Epidermal melanocyte (primary cell): ENCODE measurements at regions not wholly inside any gene's neighbourhood (a gene's known extent, or its start where the extent isn't known, plus 50 kb on each side); places are given as distances from the start of the nearest gene placed in this dataset.

Experiments
- DNase-seq: peaks from one replicate; pipeline ENCODE4 v3.0.0; 2011; ENCODE audit warnings: low spot score; ENCODE audit not compliant: insufficient read length

DNA sequence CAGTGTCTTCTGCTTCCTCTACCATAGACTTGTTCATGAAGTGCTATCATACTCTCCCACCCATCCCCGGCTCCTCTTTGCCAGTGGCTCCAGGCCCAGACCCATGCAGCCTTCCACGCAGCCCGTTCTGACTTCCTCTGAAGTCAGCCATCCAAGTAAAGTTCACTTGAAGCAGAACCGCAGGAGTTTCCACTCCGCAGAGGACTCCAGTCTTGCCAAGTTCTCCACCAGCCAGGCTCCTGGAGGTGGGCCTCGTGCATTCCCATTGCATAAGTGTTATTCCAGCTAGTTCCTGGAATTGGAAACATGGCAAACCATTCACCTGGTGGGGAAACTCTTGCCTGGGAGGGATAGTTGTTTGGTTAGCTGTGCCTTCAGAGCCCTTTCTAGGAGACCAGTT, 185.1 kb downstream of the PLPP3 start:
- DNase-seq, result no peak

DNA sequence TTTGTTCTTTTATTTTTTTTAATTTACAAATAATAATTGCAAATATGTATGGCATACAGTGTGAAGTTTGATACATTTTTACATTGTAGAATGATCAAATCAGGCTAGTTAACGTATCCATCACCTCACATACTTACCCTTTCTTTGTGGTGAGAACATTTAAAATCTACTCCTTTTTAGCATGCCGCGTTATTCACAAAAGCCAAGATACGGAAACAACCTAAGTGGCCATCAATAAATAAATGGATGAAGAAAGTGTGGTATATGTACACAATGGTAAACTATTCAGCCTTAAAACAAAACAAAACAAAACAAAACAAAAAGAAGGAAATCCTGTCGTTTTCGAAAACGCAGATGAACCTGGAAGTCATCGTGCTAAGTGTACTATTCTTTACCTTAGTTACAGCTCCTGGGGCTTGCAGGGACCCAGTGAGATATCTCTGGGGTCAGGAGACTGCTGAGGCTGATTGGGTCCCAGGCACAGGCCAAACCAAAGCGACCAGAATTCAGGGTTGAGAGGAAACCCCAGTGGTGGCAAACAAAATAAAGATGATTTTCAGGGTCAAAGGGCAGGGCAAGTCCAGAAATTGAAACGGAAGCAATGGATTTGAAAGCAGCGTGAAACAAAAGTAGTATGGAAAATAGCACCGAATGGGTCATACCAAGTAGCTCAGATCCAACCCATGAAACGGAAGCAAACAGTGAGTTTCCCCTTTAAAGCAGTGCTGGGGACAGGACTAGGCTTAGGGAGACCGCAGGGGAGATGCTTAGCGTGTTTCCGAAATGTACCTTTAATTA, 188.2 kb downstream of the PLPP3 start:
- no peak for DNase-seq

DNA sequence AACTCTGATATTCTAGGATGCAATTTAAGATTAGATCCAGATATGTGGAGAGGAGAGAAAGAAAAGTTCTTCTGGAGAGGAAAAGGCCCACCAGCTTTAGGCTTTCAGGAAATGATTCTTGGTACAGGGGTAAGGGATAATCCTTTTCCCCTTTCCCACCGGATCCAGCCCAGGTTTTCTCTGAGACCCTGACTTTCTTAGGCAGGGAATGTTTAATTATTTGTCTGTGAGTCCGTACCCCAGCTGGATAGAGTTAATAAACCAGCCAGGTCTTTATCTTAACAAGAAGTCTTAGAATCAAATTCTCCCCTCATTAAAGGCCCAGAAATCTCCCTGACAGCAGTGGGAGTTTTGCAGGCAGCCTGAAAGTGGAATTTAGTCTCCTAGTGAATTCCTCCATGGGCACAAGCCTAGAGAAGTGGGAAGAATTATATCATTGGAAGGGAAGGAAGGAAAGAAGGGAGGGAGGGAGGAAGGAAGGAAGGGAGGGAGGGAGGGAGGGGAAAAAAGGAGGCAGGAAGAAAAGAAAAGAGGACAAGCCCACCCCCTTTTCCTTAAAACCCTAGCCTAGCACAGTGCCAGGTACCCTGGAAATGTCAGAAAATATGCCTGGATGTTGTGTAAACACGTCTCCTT, 189.0 kb downstream of the PLPP3 start:
- no peak for DNase-seq

DNA sequence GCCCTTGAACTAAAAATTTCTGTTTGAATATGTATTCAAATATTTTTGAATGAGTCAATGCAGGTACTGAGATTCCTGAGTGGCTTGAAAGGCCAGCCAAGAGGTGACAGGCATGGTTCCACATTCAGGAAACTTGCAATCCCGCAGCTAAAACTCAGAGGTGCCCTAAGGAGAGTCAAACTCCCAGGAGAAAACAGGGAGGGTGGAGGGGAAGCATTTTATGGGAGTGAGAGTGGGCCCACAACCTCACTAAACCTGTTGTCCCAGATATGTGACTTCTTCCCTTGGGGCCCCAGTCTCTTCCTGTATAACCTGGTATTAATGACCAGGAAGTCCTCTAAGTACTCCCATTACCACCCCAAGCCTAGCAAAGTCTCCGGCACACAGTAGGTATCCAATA, 189.6 kb downstream of the PLPP3 start:
- DNase-seq, result no peak

DNA sequence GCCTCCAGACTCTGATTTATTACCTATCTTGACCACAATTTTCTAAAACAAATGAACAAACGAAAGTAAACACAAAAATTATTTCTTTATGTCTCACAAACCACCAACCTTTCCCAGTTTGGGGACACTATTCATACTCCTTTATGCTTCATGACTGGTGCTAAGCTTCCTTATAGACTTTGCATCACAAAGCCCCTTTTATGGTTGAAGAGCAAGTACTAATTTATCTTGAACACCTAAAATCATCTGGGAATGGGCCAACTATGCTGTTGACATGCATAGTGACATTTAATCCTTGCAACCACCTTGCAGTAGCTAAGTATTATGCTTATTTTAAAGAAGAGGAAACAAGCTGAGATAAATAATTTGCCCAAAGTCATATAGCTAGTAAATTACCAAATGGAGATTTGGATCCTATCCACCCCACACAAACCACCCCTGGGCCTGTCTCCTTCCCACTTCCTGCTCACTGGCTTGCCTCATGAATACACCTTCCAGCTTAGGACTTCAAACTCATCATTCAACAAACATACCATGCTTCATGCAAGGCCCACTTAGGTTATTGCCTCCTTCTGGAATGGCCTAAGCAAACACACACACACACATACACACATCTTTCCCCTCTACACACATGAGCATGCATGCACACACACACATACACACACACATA, 192.2 kb downstream of the PLPP3 start:
- DNase-seq, result no peak

DNA sequence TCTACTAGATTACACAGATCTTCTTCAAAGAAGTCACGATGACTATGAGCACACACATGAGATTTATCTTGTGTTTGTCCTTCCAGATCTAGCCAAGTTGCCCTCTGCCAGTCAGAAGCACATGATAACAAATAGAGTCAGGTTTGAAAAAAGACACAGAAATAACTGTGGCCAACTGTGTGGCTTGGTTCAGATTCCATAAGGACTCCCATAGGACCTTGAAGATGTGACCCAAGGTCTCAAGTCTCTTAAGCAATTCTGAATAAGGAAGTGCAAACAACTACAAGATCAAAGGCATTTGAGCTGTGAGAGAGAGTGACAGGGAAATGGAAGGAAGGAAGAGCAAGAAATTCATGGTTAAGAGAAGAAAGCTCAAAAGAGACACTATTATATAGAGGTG, 194.0 kb downstream of the PLPP3 start:
- no peak for DNase-seq

DNA sequence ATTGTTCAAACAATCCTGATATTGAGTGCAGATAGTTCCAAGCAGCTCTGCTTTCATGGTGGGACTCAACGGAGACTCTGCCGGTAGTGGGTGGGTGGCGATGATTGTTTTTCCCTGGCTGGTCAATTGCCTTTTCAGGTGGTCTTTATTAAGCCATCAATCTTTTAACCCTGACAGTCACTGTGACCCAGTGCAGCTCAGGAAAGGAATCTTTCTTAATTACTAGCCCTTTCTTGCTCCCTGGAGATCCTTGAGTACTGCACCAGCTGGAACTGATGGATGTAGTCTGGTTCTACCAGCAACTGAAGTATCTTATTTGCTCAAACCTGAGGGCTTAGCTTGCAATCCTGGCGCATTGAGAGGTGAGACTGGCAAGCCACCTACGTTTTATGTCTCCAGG, 196.4 kb downstream of the PLPP3 start:
- DNase-seq, result no peak

DNA sequence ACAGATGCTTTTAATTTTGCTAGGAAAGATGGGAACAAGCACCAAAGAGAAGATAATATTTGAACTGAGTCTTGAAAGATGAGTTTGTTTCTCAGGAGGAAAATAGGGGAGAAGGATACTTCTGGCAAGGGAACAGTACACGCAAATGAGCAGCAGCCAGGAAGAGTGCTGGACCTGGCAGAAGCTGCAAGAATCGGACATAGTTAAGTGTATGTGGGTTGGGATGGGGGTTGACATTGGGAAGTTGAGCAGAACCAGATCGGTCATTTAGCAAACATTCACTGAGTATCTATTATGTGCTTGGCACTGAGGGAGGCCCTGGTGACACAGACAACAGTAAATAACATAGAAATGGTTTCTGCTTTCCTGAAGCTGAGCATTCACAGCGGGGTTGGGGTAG, 198.8 kb downstream of the PLPP3 start:
- DNase-seq, result no peak

DNA sequence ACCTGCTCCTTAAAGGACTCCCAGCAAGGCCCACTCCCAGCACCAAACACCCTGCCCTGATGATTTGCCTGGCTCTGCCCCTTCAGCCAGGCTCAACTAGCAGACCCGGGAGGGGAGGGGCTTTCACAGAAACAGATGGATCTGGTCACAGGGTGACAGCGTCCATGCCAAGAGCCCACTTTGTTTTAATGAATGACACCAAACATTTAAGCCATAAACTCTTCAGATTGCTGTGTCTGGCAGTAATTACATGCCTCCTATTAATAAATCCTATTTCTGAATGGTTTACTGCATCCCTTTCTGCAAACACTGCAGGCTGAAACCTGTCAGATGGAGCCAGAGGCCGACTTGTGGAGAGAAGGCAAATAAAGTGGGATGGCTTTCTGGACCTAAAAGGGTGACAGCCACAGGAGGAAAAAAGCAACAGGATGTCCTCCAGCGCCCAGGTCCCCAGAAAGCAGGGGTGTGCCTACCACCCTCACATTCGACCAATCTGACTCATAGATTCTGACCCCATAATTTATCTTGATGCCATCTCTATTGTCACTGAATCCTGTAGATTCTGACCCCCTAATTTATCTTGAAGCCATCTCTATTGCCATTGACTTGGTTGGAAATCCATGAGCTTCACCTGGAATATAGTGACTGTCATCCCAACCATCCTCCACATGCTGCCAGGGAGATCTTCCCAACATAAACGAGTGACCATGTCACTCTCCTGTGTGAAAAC, 200.9 kb downstream of the PLPP3 start:
- DNase-seq, result no peak

DNA sequence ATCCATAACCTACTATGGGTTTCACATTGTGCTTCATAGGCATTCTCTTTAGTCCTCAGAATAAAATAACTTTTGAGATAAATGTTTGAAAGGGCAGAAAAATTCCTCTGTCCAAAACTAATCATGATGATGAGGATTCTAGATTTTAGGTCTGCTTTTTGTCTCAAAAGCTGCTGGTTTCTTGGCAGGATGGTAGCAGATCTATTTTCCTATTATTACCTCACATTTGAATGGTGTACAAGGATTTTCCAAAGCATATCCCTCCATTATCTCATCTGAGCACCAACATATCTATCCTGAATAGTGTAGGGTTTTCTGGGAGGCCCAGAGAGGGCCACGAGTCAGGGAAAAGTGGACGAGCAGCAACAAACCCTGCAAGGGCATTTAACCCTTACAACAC, 201.9 kb downstream of the PLPP3 start:
- no peak for DNase-seq

DNA sequence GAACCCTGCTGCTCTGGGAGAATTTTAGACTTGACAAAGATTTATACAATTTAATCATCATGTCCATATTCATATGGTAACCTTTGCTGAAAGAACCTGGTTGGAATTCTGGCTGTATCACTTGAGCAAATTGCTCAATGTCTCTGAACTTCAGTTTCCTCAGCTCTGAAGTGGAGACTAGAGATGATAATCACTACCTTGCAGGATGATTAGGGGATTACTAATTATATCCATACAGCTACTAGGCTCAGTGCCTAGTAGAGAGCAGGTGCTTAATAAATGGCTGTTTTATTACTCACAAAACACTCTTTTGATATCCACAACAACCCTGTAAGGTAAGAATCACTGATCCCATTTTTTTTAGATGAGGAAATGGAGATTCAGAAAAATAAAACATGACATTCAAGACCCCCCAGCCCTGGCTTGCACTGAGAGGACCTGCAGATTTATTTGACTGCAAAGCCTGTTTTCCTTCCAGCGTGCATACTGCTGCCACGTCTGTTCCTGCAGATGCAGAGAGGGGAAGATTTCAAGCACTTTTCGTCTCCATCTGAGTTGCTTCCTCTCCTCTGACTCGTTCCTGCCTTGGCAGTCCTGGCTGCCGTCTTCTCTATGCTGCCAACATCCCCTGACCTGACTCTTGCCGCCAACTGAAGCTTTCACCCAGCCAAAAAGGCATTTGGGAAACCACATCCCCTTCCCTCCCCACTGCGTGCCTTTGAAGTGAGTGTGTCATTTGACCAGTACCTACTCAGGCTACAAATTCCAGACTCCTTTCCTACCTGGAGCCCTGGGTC, 203.0 kb downstream of the PLPP3 start:
- no peak for DNase-seq

DNA sequence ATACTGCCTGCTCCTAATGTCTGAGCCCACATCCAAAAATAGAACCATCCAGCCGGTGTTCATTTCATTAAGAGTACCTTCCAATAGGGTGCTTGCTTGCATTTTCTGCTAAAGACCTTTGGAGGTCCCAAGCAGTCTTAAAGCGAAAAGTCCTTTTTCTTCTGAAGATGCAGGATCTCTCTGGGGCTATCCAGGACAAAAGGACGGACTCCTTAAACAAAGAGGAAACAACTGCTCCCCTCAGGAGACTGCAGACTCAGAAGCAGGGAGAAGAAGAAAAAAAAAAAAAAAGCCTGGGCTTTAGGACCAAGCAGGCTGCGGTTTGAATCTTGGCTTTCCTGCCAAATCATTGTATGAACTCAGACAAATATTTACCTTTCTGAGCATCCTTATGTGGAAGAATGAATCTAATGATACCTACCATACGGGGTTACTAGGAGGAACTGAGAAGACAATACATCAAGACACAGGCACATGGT, 204.0 kb downstream of the PLPP3 start:
- DNase-seq, result no peak

DNA sequence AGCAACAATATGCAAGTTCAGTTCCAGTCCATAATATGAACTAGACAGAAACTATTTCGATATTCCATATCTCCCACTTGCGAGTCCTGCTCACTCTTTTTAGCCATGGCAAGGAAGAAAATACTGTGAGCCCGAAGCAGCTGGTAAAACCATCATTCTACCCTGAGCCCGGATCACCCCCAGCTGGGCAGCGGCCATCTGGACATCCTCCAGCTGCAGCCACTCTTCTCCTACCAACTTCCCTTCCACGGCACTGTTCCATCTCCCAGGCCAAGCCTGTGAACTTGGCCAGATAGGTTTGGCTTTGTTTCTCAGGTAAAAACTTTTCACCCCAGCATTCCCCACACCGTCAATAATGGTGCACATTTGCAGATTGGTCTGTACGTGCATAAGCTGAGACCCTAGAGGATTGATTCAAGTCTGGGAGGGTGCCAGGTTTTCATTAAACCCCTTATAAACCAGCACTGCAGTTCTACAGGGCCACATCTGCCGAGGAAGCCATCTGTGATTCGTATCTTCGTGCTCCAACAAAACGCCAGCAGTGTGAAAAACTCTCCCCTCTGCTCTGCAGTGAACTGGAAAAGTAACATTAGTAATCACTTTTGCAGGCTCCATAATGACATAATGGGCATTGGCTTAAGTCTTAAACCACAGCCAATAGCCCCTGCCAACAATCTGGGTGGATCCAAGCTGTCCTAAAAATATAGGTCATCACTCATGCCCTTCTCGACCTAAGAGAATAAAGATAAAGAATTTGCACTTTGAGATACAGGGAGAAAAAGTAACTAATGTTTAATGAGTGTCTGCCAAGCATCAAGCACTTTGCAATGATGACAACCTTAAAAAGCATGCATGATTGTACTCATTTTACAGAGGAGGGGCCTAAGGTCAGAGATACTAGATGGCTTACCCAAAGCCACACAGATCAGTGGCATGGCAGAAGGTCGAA, 205.1 kb downstream of the PLPP3 start:
- DNase-seq, result no peak

DNA sequence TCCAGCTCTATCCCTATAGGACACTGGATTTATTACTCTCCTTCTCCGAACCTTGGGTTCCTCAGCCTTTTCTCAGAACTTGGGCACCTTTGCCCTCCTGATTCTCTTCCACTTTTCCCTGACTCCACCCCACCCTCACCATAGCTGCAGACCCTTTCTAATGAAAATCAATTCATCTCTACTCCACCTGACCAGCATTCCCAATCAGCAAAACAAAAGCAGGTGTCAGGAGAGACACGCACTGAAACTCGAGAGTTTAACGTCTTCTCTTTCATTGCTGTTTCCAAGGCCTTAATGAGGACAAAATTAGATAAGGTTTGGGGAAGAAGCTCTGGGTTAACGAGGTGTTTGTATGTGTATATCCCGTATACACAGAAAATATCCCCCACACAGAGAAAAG, 208.8 kb downstream of the PLPP3 start:
- no peak for DNase-seq

DNA sequence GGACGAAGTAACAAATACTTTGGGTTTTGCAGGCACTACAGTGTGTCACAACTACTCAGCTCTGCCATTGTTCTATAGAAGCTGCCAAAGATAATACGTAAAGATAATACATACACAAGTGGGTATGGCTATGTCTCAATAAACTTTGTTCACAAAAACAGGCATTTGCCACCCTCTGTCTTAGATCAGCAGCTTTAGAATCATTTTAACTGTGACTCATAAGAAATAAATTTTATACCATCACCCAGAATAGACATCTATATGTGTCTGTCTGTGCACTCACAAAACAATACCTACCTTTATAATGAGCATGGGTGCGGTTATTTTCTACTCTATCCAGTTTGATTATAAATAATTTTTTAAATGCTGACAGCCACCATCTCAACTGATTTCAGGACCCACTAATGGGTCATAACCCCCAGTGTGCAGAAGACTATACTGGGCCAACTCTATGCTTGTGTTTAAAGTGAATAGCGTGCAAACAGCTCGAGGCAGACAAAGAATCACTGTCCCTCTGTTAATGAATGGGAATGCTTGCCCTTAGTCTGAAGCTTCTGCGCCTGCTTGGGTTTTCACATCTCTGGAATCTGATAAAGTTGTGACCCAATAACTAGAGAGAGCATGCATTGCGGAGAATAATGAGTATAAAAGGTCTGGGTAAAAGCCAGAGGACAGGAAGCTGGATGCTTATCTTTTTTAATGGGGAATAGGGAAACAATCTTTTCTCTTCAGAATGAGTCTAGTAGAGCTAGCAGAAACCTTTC, 216.2 kb downstream of the PLPP3 start:
- no peak for DNase-seq

DNA sequence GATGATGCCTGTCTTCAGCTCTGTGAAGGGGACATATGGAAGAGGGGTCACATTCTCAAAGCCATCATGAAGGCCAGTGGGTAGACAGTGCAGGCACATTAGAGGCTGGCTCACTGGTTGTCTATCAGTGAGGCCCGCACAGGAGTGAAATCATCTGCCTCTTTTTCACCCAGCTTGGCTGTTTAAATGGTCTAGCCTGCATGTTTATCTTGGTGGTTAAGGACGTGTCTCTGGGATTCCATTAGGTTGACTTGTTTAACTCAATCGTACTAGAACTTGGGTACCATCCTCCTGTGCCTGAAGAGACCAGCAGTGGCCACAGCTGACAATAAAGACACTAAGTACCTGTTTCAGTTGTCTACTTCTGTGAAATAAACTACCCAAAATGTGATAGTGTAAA, 219.3 kb downstream of the PLPP3 start:
- DNase-seq, result no peak

DNA sequence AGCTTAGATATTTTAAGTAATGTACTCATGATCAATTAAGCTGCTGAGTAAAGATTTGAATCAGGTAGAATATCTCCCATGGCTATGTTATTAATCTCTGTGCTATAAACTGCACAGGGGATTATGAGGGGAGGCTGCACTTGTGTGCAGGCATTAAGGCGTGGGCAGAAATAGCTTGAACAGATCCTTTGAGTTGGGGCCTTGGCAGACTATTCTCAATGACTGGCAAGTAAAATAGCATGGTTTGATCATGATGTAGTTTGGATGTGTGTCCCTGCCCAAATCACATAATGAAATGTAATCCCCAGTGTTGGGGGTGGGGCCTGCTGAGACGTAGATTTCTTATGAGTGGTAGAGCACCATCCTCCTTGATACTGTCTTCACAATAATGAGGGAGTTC, 220.3 kb downstream of the PLPP3 start:
- DNase-seq, result no peak

DNA sequence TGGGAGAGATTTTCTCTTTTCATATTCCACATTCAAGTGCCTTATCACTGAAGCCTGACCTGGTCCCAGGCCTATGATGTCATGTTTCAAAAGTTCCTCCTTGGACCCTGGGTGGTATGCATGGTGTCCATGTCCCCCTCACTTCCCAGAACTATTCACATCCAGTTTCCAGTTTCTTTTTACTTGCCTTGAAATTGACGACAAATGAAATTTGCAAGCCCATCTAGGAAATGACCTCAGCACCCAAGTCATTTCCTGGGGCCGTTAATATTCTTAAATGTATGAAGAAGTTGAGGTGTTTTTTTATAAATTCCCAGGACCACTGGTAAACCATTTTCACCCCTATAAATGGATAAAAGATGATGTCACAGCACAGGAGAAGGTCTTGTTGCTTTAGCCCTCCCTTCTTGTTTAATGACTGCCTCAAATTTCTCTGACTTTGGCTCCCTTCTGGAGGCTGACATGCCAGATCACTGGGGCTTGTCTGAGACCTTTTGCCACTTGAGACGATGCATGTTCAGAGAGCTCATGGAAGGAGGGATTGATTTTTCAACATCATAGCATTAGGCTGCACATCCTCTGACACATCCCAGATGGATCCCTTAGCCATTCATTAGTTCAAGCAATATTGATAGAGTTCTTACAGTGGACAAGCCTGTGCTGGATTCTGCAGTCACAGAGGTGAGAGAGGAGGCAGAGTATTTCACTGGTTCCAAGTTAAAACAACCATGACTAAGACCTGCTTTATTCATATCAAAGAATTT, 221.3 kb downstream of the PLPP3 start:
- no peak for DNase-seq
